Stimulated activated CD4-positive, alpha-beta T cell treated with anti-CD3 and anti-CD28 coated beads, Interleukin-4, amount 100 ng/mL, for 48 hours (primary cell): ENCODE measurements at regions not wholly inside any gene's neighbourhood (a gene's known extent, or its start where the extent isn't known, plus 50 kb on each side); places are given as distances from the start of the nearest gene placed in this dataset.

Source experiments
- DNase-seq, 2 donors: peaks; one replicate each; pipeline ENCODE4 v3.0.0-alpha.2; 2020; ENCODE audit warnings: low read depth in 2 of 2

DNA sequence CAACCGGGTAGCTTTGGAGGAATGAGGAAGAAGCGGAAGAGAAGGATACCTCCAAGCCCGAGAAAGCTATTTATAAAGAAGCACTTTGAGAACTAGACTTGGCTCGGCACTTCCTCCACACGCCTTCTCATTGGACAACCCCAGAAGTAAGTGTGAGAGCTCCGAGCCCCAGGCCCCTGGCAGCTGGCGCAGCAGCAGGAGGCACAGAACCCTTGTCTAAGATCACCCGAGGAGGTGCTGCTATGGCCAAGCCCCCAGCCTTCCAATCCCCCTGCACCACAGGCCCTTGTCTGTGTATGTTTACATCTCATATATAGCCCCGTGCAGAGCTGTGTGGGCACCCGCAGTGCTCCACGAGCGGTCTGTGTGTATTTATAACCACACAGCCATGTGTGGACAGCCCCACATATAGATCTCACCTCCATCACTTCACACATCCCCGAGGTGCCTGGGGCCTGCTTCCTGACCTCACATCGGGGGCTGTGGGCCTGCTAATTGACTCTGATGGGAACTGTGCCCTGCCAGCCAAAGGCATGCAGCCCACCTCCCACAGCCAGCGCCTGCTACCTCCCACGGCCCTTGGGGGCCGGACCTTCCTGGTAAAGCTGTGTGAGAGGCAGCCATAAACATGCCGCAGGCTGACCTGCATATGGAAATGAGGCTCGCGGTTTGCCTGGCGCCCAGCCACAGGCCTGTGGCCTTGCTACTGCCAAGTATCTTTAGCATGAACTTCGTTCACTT lies 96.1 kb downstream of the C17orf67 start:
- no peak for DNase-seq

DNA sequence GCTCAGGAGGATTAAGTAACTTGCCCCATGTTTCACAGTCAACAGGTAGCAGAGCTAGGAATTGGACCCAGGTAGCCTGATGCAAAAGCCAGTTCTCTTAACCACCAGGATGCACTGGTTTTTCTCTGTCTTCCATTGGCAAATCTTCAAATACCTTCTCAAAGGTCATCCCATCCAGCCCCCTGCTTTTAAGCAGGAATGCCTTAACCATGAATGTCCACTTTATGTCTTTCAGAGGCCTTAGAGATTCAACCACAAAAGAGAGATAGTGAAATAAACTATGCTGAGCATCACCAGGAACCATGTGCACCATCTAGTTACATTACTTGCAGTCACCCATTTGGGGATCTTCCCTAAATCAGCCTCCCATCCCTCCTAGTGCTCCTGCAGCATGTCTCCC lies 94.3 kb downstream of the C17orf67 start:
- no peak for DNase-seq

DNA sequence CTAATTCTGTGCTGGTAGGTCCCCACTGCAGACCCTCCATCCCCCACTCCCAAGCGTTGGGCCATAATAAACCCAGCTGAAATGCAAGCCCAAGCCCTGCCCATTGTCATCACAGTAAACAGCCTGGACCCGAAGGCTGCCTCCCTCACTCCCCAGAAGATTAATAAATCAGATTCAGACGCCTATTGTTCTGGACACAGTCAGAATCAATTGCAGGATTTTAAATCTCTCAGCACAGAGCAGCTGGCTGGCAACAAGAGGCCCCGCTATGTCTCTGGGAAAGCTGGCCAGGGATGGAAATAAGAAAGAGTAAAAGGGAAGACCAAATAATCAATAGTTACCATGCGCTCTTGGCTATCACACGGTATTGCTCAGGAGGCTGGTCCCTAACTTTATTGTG lies 93.9 kb downstream of the C17orf67 start:
- DNase-seq: no peak

DNA sequence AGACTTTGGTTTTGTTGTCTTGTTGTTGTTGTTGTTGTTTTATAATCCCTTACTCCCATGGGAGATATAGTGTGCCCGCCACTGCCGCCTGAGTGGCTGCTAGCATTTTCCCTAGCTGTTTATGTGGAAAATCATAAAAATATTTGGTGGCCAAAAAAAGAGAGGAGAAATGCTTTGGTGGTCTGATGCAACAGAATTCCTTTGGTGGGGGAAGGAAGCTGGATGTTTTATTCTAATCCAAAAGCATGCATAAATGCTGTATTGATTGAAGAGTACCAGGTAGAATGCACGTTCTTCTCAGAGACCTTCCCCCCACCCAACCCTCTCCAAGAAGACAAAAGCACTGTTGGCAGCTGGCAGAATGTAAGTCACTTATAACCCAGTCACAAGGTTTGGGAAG lies 93.2 kb downstream of the C17orf67 start:
- no peak for DNase-seq
